Tibial nerve (tissue), 3 donors: ENCODE measurements at regions not wholly inside any gene's neighbourhood (a gene's known extent, or its start where the extent isn't known, plus 50 kb on each side); places are given as distances from the start of the nearest gene placed in this dataset.

ENCODE experiments used
- POLR2A ChIP-seq, 2 donors: fragments of 450-650 bp; IDR thresholded peaks; one replicate each; pipeline ENCODE4 v1.6.1; 2017; ENCODE audit warnings: antibody characterized with exemption in 2 of 2, mild to moderate bottlenecking in 2 of 2, moderate library complexity in 2 of 2
- TF ChIP-seq, protein P1 (sequence below), 5 experiments: fragments of 200-600 bp in 3 of 5; fragments of 450-650 bp in 2 of 5; sonication (generic) in 3 of 5; IDR thresholded peaks; one replicate each; pipeline ENCODE4 v1.5.1; 2016 to 2019; ENCODE audit warnings: antibody characterized with exemption in 5 of 5, mild to moderate bottlenecking in 3 of 5, moderate library complexity in 2 of 5

DNA sequence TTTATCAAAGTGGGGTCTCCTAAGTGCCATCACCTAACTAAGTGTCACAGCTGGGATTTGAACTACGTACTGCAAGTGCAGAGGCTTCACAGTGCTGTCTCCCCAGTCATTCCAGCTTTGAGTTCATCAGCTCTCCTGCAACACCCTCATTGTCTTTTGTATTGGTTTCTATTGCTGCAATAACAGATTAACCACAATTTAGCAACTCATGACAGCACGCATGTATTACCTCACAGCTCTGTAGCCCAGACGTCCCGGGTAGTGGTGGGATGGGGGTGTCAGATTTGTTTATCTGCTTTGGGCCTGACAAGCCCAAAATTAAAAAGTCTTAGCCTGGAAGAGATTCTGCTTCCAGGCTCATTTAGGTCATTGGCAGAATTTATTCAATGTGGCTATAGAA lies 220.5 kb upstream of the LRRN1 start:
- TF ChIP-seq, protein P1, sequence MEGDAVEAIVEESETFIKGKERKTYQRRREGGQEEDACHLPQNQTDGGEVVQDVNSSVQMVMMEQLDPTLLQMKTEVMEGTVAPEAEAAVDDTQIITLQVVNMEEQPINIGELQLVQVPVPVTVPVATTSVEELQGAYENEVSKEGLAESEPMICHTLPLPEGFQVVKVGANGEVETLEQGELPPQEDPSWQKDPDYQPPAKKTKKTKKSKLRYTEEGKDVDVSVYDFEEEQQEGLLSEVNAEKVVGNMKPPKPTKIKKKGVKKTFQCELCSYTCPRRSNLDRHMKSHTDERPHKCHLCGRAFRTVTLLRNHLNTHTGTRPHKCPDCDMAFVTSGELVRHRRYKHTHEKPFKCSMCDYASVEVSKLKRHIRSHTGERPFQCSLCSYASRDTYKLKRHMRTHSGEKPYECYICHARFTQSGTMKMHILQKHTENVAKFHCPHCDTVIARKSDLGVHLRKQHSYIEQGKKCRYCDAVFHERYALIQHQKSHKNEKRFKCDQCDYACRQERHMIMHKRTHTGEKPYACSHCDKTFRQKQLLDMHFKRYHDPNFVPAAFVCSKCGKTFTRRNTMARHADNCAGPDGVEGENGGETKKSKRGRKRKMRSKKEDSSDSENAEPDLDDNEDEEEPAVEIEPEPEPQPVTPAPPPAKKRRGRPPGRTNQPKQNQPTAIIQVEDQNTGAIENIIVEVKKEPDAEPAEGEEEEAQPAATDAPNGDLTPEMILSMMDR (IDR thresholded peaks at IDR 0.05): no peak
- no peak for TF ChIP-seq POLR2A (IDR thresholded peaks at IDR 0.05)
